ENCODE measurements at regions not wholly inside any gene's neighbourhood (a gene's known extent, or its start where the extent isn't known, plus 50 kb on each side); places are given as distances from the start of the nearest gene placed in this dataset.

DNA sequence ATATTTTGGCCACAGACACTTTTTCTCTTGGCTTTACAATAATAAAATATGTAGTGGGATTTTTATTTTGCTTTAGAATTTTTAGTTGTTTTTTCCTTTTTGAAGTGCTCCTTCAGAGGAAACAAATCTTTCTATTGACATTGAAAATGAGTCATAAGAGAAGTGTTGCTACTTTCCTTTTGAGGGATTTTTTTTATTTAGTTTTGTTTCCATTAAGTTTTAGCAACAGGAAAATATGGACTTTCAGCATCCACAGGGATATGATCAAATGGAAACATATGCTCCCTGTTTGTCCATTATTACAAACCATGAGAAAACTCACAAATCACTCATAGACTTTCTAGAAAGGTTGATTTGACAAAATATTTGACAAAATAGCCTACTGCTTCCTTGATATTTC is 65.3 kb upstream of the BMP2 start:
- TF ChIP-seq, protein P1, sequence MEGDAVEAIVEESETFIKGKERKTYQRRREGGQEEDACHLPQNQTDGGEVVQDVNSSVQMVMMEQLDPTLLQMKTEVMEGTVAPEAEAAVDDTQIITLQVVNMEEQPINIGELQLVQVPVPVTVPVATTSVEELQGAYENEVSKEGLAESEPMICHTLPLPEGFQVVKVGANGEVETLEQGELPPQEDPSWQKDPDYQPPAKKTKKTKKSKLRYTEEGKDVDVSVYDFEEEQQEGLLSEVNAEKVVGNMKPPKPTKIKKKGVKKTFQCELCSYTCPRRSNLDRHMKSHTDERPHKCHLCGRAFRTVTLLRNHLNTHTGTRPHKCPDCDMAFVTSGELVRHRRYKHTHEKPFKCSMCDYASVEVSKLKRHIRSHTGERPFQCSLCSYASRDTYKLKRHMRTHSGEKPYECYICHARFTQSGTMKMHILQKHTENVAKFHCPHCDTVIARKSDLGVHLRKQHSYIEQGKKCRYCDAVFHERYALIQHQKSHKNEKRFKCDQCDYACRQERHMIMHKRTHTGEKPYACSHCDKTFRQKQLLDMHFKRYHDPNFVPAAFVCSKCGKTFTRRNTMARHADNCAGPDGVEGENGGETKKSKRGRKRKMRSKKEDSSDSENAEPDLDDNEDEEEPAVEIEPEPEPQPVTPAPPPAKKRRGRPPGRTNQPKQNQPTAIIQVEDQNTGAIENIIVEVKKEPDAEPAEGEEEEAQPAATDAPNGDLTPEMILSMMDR (IDR thresholded peaks at IDR 0.05; ENCODE audit: low read depth, low read length, poor library complexity, severe bottlenecking), result no peak
- TF ChIP-seq EZH2phosphoT487 (IDR thresholded peaks at IDR 0.05; ENCODE audit: borderline replicate concordance, low read length), result no peak
